Suppressor macrophage treated with lipopolysaccharide for 4 hours (primary cell): ENCODE measurements at regions not wholly inside any gene's neighbourhood (a gene's known extent, or its start where the extent isn't known, plus 50 kb on each side); places are given as distances from the start of the nearest gene placed in this dataset.

Source experiments
- DNase-seq: peaks from one replicate; pipeline ENCODE4 v3.0.0-alpha.2; 2020

GRCh38 chr3:86708893-86709292, 282.1 kb downstream of the VGLL3 start:
- DNase-seq: no peak

DNA sequence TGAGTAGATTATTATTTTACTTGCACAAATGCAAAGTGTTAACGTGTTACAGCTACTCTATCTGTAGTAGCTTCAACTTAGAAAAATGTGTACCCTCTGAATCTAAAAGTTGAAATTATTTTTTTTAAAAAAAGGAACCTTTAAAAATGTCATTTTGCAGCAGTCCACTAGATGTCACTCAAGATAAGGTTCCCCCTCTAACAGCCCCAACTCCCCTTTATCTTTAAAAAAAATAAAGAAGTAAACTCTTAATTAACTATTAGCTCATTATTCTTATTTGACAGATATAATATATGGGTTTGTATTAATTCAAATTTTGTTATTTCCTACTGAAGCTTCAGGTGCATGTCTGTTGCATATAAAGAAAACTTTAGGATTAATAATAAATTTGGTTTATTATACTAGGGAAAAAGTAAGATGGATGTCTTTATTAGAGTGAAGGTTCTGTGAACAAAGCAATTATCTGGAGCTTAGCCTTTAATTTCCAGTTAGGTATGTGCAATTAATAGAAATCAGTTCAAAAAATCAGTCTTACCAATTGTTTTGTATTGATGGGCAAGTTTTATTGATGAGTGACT, 288.5 kb downstream of the VGLL3 start:
- peak; percentile 24 for DNase-seq

- no peak for DNase-seq
Measured at GRCh38 chr3:86695752-86696151, 295.2 kb downstream of the VGLL3 start.

- DNase-seq: no peak
Measured at GRCh38 chr3:86673991-86674390, 317.0 kb downstream of the VGLL3 start.

GRCh38 chr3:86661817-86662216, 329.1 kb downstream of the VGLL3 start:
- no peak for DNase-seq

GRCh38 chr3:86658876-86659275, 332.1 kb downstream of the VGLL3 start:
- no peak for DNase-seq

DNA sequence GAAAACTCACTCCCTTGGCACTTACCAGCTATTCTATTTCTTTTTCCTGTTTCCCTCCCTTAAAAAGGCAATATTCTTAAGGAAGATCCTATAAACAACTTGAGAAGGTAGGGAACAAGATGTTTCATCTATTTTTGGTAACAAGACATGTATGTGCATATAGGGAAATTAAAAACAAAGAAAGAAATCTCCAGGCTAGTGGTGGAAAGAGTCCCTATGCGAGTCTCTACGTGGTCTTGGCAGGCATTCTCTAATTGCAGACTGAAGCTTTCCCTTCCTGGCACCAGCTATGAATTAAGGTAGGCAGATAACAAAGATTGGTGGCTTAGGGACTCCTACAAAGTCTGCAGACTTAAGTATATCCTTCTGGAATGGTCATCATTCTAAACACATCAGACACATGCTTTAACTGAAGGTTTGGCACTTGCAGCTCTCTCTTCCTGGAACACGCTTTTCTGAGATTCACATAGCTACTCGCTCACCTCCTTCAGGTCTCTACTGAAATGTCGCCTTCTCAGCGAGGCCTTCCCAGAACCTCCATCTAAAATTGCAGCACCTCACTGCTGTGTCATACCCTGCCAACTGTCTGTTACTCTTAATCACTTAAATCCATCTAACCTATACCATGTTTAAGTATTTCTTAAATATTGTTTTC, 336.0 kb downstream of the VGLL3 start:
- no peak for DNase-seq

- DNase-seq: no peak
Measured at GRCh38 chr3:86653661-86654205, 337.2 kb downstream of the VGLL3 start.

- no peak for DNase-seq
Measured at GRCh38 chr3:86648087-86648486, 342.9 kb downstream of the VGLL3 start.

- no peak for DNase-seq
Measured at GRCh38 chr3:86645756-86646155, 345.2 kb downstream of the VGLL3 start.

GRCh38 chr3:86634361-86634760, 356.6 kb downstream of the VGLL3 start:
- no peak for DNase-seq

- DNase-seq: no peak
Measured at GRCh38 chr3:86629511-86629910, 361.4 kb downstream of the VGLL3 start.

DNA sequence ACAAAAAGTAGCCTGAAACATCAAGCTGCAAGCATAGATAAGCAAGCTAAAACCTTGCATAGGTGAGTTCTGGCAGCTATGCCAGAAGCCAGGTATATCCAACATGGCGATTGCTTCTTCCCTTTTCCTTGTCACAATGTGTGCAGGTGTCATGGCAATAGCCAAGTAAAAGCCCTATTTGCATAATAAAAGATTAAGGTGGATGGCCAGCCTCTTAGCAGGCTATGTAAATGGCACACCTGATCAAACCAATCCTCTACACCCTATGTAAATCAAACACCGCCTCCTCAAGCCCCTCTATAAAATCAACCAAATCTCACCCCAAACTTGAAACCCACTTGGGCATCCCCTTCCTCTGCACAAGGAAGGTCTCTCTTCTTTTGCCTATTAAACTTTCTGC, 366.8 kb downstream of the VGLL3 start:
- DNase-seq: no peak

DNA sequence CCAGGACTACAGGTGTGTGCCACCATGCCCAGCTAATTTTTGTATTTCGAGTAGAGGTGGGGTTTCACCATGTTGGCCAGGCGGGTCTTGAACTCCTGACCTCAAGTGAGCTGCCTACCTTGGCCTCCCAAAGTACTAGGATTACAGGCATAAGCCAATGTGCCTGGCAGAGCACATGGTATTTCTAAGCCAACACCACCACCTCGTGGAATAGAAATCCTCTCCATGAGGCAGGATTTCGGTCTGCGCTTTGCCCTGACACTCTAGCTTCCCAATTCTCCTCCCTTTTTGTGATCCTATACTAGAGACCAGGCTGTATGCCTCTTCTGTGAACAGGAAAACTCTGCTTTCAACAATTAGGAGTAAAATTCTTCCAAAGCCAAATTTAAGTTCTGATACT, 372.2 kb downstream of the VGLL3 start:
- DNase-seq: no peak

DNA sequence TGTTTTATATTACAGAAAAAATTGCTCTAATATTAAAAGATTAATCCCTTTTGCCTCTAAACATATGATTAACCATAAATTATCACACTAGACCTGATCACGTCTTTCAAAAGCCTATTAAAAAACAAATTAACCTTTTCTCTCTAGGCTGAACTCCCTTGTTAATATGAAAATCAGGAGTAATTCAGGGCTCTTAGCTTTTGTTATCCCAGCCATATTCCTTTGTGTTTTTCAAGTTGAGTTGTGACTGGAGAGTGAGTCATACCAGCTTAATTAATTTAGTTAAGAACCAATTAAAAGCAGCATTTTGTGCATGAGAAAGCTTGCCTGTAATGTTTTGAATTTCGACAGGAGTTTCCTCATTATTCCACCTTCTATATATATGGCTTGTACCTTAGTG, 385.8 kb downstream of the VGLL3 start:
- DNase-seq: no peak

- no peak for DNase-seq
Measured at GRCh38 chr3:86595696-86596095, 395.3 kb downstream of the VGLL3 start.

GRCh38 chr3:86594838-86595237, 396.1 kb downstream of the VGLL3 start:
- DNase-seq: no peak

DNA sequence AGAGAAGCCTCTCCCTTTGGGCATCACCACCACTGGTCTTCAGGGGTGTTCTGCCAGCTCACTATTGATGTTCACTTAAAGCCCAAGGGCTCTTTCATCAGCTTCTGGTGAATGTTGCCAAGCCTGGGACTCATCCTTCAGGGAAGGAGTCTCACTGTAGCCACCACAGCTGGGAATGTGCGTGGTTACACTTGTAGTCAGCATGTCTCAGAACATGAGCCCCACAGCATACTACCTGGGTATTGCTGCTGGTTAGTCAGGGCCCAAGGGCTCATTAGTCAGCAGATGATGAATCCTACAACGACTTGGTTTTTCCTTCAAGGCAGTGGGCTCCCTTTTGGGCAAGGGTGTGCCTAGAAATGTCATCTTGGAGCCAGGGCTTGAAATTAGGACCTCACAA, 412.9 kb downstream of the VGLL3 start:
- DNase-seq: no peak

DNA sequence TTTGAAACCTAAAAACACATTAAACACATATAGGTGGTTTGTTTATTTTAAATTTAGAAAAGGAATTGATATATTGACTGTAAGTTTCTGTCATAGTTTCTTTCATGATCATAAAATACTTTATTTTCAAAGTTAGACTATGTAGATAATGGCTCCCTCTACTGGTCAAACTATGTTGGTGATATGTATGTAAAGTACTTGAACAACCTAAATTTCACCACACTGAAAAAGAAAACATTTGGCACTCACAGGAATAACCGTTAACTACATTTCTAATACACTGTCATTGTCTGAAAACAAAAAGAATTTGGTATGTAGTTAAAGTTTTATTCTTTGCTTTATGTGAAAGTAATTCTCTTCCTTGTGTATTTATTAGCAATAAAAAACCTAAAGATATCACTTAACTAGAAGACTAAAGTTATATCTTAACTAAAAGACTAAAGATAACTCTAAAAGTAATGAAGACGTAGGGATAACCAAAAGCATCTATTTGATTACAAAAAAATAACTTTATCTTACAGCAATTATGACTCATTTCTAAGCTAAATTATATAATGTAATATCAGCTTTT, 427.5 kb downstream of the VGLL3 start:
- DNase-seq: peak; percentile 64

- DNase-seq: no peak
Measured at GRCh38 chr3:86562090-86562489, 428.9 kb downstream of the VGLL3 start.

DNA sequence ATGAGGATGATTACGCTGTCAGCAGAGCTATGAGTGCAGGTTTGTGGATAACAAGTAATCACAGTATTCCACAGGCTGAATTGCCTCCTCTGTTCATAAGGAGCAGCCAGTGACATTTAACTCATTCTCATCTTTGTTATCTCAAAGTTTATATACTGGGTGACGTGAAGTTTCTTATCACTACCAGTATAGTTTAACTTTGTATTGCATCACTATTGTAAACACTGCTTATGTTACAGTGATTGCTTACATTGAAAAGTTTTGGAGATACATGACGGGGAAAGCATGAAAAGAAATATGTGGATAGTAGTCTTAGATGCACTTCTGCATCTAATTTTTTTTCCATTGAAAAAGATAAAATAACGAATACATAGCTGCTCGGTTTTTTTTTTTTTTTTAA, 429.7 kb downstream of the VGLL3 start:
- no peak for DNase-seq

DNA sequence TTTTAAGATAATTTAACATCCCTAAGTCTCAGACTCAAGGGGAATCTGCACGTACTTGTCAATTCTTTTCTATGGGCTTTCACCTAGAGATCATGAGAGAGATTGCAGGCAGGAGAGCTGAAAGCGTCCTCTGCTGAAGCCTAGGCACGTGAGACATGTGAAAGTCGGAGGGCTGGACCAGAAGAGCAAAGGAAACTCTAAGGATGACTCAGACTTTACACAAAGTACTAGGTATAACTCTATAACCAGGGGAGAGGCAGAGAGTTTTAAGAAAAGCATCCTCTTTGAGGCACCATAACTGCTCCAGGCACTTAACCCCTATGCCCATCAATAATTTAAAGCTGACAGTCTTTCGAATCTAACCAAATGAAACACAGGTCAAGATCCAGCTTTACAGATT, 436.6 kb downstream of the VGLL3 start:
- no peak for DNase-seq

- no peak for DNase-seq
Measured at GRCh38 chr3:86547692-86548091, 443.3 kb downstream of the VGLL3 start.

DNA sequence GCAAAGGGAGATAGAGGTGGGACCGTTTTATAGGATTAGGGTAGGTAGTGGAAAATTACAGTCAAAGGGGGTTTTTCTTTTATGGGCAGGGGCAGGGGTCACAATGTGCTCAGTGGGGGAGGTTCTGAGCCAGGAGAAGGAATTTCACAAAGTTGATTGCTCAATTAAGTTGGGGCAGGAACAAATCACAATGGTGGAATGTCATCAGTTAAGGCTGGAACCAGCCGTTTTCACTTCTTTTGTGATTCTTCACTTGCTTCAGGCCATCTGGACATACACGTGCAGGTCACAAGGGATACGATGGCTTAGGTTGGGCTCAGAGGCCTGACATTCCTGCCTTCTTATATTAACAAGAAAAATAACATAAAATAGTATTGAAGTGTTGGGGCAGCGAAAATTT, 453.8 kb downstream of the VGLL3 start:
- no peak for DNase-seq

DNA sequence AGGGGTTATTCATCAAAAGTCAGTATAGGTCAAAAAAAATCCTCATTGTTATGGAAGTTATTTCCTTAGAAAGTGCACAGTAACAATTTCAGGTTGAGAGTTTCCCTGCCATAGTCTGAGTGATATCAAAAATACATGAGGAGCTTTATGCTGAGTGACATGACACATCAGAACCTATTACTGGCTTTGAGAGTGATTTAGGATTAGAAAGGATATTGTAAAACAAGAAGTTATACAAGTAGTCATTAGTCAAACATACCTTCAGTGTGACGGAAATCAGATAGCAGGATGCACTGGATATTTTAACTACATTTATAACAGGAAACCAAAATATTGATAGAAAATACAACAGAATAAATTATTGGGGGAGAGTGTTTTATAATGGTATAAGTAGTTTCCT, 471.1 kb downstream of the VGLL3 start:
- no peak for DNase-seq
